HG03565 (cell line): ENCODE measurements at regions not wholly inside any gene's neighbourhood (a gene's known extent, or its start where the extent isn't known, plus 50 kb on each side); places are given as distances from the start of the nearest gene placed in this dataset.

Experiments used
- ATAC-seq: cut with Tn5 transposase; IDR thresholded peaks from one replicate; pipeline ENCODE4 v1.9.1; 2021; ENCODE audit warnings: mild to moderate bottlenecking, moderate library complexity; ENCODE audit not compliant: unreplicated experiment

DNA sequence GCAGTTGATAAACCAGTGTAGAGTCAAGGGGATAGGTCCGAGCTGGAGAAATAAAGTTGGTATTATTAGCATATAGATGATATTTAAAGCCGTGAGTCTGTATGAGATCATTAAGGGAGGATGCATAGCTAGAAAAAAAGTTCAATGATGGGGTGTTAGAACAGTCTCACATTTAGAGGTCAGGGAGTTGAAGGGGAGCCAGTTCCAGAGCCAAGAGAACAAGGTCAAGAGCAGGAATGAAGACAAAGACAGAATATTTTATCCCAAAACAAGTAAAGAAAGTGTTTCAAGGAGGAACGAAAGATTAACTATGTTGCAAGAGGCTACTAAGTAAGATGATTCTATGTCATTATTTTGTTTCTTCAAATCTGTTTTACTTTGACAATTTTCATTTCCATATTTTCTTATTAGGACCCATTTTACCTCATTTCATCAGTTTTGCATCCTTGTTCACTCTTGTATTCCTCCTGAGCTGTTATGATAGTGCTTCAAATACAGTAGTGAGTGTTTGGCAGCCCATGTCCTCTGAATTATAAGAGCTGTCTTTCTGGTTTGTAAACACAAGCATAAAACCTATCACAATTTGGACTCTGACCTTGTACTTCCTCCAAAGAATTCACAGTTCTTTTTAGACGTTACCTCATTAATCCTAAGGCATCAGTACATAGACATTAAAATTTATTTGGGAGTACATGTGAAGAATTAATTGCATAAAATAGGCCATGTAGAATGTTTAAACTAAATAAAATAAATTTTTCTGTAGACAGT is 695.7 kb upstream of the NECTIN3 start:
- ATAC-seq: no peak

DNA sequence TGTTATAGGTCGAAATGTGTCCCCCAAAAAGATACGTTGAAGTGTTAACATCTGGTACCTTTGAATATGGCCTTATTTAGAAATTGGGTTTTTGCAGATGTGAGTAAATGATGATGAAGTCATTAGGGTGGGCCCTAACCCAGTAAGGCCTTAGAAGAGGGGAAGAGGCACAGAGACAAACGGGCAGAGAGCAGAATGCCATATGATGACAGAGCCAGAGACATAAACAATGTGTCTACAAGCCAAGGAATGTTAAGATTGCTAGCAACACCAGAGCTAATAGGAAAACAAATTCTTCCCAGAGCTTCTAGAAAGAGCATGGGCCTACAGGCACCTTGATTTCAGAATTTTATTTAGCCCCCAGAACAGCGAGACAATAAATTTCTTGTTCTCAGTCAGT is 693.1 kb upstream of the NECTIN3 start:
- ATAC-seq: no peak

DNA sequence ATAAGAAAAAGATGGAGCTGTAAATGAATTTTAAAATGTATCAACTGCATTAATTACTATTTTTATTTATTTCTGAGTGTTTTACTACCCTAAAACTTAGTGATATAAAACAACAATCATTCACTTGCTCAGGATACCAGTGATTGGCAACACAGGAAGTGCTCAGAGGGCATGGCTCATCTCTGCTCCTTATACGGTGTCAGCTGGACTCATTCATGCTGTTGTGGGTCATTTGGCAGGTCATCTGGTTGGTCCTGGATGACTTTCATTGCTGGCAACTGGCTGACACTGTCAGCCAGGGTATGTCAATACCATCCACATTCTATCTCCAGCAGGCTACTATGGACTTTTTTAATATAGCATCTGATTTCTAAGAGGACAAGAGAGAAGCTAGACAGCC is 689.6 kb upstream of the NECTIN3 start:
- no peak for ATAC-seq

DNA sequence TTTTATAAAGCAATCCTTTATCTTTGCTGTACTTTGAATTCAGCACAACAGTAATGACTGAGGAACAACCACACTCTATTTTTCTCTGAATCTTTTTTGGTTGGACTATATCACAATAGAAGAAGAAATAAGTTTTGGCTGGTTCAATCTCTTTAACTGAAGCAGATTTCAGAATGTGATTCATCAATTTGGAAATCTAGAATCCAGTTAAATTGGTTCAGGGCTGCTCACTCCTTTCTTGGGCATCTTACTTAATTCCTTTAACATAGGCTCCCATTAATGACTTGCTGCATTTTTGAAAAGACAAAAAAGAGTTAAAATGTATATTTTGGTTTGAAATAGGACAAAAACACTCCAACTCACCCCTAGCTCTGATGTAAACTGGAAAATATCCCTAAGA is 688.3 kb upstream of the NECTIN3 start:
- ATAC-seq: no peak

DNA sequence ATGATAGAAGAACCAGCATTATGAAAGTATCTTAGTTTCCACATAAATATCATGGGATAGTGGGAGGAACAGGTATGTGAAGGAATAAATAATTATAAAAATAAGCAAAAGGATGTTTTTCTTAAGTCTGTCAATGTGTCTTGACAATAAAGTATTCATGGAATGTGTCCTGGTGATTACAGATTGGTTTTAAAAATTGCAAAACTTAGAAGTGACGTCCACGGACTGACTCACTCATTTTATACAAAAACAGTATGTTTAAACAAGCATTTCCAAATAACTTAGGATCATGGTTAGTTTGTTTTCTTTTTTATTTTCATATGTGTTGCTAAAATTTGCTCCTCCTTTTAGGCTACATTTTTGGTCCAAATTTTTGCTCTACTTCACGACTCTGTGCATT is 687.0 kb upstream of the NECTIN3 start:
- no peak for ATAC-seq

DNA sequence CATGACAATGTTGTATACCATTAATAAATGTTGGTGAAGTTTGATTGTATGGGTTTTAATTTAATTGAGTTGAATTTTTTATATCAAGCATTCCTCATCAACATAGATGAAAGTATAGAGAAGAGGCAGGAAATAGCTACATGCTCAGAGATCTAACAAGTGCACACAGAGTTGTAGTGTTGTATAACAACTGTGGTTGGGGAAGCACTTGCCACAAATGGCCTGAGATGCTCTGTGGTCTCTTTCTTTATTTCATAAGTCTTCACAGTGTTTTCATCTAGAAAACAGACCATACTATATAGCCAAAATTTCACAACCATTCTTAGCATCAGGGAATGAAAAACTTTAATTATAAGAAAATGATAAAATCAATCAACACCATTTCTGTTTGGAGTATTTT is 682.6 kb upstream of the NECTIN3 start:
- ATAC-seq: no peak

DNA sequence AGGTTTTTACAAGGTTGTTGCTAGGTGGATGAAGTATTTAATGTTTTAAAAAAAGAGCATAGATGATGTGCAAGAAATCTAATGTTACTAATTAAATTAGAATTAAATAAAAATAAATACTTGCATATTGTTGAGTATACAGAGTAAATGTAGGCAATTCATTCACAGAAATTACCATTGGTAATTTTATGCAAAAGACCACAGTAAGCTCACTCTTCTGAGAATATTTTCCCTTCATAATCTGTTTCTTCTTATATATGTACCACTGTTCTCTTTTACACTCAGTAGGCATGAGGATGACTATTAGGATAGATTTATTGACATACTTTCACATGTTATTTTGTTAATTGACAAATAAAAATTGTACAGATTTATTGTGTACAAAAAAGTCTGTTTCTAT is 681.2 kb upstream of the NECTIN3 start:
- no peak for ATAC-seq

DNA sequence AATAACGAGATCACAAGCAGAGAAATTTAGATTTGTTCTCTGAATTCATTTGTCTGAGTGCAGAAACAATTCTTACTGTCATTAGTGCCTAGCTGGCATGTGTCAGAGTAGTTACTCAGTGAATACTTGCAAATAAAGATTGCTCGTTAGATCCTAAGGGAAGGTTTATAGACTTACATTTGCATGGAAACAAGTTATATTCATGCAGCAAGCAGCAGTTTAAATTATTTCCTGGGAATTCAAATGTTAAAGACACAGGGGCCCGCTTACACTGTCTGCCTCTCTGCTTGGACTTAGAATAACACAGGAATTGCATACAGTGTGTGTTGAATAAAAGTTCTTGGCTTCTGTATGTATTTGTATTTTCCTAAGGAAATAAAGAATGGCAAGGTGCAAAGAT is 680.6 kb upstream of the NECTIN3 start:
- ATAC-seq: no peak

DNA sequence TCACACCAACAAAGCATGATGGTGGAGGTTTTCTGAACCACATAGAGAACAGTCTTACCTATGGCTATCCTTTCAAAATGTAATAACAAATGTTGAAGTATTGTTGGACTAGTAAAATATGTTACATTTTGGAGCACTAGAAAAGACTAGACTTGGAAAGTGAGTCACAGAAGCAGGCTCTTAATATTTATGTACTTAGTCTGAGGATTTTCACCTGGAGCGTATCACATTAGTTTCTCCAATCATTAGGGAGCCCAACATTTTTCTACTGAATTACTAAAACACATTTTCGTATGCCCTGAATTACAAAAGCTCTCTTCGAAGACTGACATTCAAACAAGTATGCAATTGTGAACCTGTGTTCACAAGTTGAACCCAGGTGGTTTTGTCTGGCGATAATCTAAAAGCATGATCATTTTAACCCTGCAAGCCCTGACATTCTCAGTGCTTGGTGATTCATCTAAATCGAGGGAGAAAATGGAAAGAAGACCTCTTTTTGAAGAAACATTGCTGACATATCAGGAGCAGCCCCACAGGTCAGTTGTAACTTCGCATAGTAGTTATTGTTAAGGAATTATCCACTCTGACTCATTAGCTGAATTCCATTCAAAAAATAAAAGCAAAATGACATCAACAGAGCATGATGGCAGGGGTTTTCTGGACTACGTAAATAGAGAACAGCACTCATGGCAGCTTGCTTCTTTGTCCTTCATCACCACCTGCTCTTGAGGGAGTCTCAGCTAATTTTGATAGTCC is 679.8 kb upstream of the NECTIN3 start:
- no peak for ATAC-seq

DNA sequence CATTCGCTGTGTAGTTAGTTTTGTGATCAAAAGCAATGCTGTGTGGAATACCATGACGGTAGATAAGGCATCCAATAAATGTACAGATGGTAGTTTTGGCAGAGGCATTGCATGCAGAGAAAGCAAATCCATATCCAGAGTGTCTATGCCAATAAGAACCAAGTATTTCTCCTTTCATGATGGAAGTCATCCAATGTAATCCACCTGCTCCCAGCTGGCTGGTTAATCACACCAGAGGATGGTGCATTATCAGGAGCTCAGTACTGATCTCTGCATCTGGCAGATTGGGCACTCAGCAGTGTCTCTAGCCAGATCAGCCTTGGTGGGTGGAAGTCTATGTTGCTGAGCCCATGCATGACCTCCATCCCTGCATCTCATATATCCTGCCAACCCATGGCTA is 677.7 kb upstream of the NECTIN3 start:
- ATAC-seq: no peak

DNA sequence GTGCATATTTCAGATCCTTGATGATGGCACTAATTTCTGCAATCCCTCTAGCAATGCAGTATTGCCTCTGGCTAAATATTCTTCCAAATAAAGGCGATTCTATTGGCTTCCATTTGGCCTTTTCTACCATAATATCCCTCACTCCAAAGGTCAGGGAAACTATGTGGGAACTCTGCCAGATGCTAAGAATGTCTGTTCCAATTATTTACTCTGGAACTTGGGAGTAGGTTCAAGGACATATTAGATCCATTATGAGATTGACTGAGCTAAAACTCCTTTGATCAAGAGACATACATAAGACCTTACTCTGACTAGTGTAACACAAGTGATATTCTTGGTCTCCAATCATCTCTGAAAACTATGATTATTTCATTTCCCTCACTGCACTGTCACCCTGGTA is 674.5 kb upstream of the NECTIN3 start:
- no peak for ATAC-seq

DNA sequence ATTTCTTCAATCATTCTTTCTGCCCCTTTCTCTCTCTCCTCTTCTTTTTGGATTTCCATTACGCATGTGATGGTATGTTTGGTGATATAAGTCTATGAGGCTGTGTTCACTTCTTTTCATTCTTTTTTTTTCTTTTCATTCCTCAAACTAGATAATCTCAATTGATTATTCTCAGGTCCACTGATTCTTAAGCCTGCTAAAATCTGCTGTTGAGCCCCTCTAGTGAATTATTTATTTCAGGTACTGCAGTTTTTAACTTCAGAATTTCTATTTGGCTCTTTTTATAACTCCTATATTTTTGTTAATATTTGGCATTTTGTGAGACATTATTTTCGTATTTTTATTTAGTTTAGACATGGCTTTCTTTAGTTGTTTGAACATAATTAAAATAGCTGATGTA is 671.3 kb upstream of the NECTIN3 start:
- ATAC-seq: no peak

DNA sequence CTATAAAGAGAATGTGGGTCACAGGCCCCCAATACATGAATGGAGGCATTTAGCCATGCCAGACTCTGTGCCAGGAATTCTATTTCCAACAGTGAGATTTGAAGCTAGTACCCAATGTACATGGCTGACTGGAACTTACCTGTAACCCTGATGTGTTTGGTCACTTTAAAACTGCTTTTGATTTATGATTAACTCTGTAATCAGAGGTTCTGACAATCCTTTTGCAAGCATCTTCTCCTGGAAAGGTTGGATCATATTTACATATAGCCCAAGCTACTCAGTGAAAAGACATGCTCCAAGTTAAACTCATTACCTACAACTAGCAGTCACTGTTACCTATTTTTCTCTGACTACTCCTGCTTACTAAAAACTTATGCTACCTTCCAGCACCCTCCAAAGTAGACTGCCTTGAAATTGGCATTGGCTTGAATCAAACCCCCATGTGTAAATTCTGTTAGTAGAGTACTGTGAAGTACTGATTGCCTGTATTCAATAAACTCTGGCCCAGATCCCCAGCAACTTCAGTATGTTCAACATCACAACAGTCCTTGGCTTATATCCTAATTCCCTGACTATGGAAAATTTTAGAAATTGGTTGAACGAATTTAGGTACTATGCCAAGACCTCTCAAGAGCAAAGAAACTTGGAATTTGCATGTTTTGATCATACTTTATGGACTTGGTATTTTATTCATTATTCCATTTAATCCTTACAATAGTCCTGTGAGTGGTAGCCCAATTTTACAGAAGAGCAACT is 665.6 kb upstream of the NECTIN3 start:
- ATAC-seq: no peak

DNA sequence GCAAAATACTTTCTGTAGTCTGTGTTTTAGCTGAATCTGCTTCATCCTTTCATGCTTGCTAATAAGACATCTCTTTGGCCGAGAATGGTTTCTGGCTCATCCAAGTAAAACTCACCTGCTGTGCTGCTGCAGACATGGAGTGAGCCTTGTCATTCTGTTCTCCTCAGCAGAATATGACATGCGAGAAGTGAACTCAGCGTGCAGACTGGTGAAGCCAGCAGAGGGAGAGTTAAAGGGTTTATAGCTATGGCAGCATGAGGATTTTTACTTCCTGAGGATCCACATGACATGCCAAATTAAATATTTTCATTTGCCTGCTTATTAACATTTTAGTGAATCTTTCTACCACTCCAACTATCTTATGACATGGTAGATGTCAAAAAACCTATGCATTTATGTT is 658.4 kb upstream of the NECTIN3 start:
- ATAC-seq: no peak

DNA sequence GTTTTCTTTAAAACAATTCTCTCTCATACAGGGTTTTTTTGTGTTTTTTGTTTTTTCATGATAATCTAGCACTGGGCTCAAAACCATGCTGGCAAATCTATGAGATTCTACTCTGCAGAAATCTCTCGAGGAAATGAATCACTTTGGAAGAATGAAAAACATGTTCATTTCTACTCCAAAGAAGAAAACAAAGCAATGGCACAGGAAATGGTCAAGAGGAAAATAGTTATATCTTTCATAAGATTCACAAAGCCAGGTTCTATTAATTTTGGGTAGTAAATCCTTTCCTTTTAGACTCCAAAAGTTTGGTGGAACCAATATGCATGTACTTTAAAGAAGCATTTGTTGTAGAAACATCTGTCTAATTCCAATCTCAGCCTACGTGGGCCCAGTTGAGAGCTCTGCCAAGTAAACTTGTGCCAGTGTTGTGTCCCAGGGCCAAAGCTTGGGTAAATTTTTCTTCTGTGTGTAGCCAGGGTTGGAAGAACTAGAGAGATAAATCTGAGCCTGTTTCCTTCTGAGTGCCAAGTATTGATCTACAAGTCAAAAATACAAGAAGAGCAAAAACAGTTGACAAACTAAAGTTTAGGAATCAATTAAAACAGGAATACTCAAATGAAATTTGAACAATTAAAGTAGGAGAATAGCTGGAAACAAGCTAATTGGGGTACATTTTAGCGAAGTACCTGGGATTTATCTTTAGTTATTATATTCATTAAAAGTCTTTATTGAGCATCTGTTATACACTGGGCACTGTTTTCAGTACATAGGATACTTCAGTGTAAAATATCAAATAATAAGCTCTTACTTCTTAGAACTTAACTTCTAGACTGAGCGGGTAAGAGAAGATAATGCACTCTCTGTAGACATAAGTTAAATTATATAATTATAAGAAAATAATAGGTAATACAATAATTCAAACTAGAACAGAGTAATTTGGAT is 657.5 kb upstream of the NECTIN3 start:
- ATAC-seq: no peak

DNA sequence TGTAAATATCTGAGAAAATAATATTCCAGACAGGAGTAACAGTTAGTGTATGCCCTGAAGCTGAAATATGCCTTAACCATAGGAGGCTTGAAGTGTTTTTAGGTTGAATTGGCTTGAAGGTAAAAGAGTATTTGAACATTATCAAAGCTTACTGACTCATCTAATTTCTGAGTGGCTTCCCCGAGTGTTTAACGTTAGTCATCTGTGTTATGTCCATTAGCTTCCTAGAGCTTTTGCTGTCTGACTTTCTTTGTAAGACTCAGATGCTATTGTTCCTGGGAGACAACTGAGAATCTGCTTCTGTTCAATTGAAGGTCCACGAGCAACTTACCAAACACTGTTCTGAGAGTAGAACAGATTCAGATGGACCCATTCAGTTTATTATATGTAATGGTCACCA is 656.8 kb upstream of the NECTIN3 start:
- no peak for ATAC-seq

DNA sequence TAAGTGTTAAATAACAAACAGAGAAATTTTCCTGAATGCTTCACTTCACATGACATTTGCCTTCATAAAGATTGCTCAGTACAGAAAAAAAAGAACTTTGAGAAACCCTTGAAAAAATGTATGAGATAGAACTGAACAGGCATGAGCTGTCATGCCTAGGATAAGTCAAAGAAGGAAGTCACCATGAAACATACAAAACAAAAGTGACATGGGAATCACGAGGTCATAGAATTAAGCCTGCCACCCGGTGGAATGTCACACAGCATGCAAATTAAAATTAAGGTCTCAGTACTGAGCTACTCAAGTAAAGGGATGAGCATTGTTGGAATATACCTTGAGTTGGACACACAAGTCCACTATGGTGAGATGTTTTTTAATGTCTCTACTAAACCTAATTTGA is 652.5 kb upstream of the NECTIN3 start:
- no peak for ATAC-seq

DNA sequence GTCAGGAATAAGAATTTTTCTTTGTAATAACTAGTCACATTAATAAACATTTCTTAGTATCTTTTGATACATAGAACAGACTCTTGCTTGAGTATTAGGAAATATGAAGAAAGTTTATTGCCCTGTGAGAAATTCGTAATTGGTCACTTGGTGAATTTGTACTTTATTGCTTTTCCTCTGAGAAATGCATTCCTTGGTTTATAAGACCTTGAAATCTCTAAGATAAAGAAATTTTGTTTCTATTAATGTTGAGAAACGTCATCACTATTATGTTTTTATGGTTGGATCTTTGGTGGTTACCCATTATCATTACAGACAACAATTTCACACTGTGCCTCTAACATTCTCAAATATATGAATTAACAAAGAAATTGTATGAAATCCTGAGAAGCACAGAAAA is 652.0 kb upstream of the NECTIN3 start:
- ATAC-seq: no peak

DNA sequence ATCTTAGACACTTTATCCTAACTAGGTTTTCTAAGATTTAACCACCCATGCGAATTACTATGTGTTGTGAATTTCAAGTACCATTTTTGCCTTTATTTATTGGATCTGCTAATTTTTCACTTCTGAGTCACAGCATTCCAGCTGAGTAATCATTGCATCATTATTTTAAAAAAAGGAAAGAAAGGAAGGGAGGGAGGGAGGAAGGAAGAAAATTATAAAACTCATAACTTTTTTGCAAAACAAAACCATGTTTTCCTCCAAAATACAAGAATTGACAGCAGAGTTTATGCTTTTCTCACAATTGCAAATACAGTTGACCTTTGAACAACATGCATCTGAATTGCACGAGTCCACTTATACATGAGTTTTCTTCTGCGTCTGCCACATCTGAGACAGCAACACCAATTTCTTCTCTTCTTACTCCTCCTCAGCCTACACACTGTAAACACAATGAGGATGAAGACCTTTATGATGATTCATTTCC is 651.4 kb upstream of the NECTIN3 start:
- ATAC-seq: no peak

DNA sequence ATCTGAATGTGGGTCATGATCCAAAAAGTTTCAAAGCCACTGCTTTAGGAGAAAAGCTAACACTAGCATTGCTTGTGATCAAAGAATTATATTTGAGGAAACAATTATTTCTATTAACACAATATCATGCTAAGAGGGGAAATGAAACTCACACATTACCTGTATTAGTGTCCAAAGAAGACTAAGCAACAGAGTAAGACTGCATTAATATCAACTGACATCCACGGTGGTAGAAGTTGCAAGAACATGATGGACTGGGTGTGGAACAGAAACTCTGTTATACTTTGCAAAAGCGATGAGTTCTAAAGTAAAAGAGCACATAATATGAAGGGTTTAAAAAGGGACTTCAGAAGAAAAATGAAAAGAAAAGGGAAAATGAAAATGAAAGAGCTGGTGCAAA is 648.3 kb upstream of the NECTIN3 start:
- ATAC-seq: no peak

DNA sequence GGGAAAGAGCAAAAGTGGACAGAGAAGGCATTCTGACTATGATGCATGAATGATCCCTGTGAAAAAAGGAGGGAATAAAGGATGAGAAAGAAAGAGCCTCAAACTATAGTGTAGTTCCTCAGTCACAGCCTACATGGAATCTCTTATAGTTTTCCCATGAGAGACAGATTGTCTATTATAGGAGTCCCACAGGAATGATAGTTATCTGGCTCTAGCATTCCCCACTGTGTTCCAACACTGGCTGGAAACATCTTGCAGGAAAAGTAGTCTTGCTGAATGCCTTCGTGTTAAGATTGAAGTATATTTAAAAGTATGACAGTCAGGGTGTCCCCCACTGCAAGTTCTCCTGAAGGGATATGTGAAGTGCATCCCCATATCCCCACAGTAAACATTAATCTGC is 641.5 kb upstream of the NECTIN3 start:
- no peak for ATAC-seq
